Tibial nerve (tissue), 4 donors: ENCODE measurements at regions not wholly inside any gene's neighbourhood (a gene's known extent, or its start where the extent isn't known, plus 50 kb on each side); places are given as distances from the start of the nearest gene placed in this dataset.

Experiments used
- DNase-seq, 2 donors: peaks; one replicate each; pipeline ENCODE4 v3.0.0-alpha.2; 2019; ENCODE audit warnings: low spot score in 2 of 2
- H3K27ac ChIP-seq, 4 donors: fragments of 200-600 bp; sonication (generic) in 3 of 4; one replicate each; pipeline ENCODE4 v1.5.1; 2017 to 2019; ENCODE audit warnings: mild to moderate bottlenecking in 1 of 4
- H3K27me3 ChIP-seq, 2 donors: fragments of 200-600 bp; sonication (generic) in 1 of 2; one replicate each; pipeline versions ENCODE4 v1.5.1 to v1.6.0; 2017 to 2019
- H3K36me3 ChIP-seq, 3 donors: fragments of 200-600 bp; sonication (generic); one replicate each; pipeline ENCODE4 v1.5.1; 2018 to 2019
- H3K4me1 ChIP-seq, 4 donors: fragments of 200-600 bp; sonication (generic) in 3 of 4; one replicate each; pipeline ENCODE4 v1.5.1; 2017 to 2019
- H3K4me3 ChIP-seq, 4 donors: fragments of 200-600 bp; sonication (generic) in 3 of 4; one replicate each; pipeline ENCODE4 v1.5.1; 2017 to 2019; ENCODE audit warnings: mild to moderate bottlenecking in 1 of 4, moderate library complexity in 1 of 4
- H3K9me3 ChIP-seq, 4 donors: fragments of 200-600 bp; sonication (generic) in 3 of 4; one replicate each; pipeline ENCODE4 v1.5.1; 2017 to 2019
- CTCF ChIP-seq, 5 experiments: fragments of 200-600 bp in 3 of 5; fragments of 450-650 bp in 2 of 5; sonication (generic) in 3 of 5; IDR thresholded peaks; one replicate each; pipeline ENCODE4 v1.5.1; 2016 to 2019; ENCODE audit warnings: antibody characterized with exemption in 5 of 5, mild to moderate bottlenecking in 3 of 5, moderate library complexity in 2 of 5
- EP300 ChIP-seq, 2 donors: sonication (generic); formaldehyde crosslinking; IDR thresholded peaks; one replicate each; pipeline ENCODE4 v1.6.1; 2017; ENCODE audit warnings: antibody characterized with exemption in 2 of 2, mild to moderate bottlenecking in 1 of 2
- POLR2A ChIP-seq, 2 donors: fragments of 450-650 bp; IDR thresholded peaks; one replicate each; pipeline ENCODE4 v1.6.1; 2017; ENCODE audit warnings: antibody characterized with exemption in 2 of 2, mild to moderate bottlenecking in 2 of 2, moderate library complexity in 2 of 2
- WGBS, 2 donors: methylation state at CpG; one replicate each; pipeline ENCODE4 v1.1.5; 2018; 5-methylcytosine and 5-hydroxymethylcytosine counted together

GRCh38 chr16:76612497-76612896 lies 335.3 kb downstream of the CNTNAP4 start:
- Histone ChIP-seq H3K36me3 (no peaks in the 10 kb centered on the region), H3K4me1 (peaks cover 0 to 10% (median 0%) of the 10 kb centered on the region in 4 donors), H3K27me3 (no peaks in the 10 kb centered on the region), H3K4me3 (no peak overlapping the region), H3K9me3 (no peaks in the 10 kb centered on the region), H3K27ac (no peak overlapping the region)
- no peak for DNase-seq
- no peak for TF ChIP-seq EP300 (IDR thresholded peaks at IDR 0.05)
- TF ChIP-seq CTCF (IDR thresholded peaks at IDR 0.05) = no peak
- TF ChIP-seq POLR2A (IDR thresholded peaks at IDR 0.05) = no peak
- 69 to 71% methylated on average over 1 of the region's 1 CpG for WGBS, 2 donors

GRCh38 chr16:76614269-76614668 lies 337.1 kb downstream of the CNTNAP4 start:
- Histone ChIP-seq H3K36me3 (no peaks in the 10 kb centered on the region), H3K9me3 (no peaks in the 10 kb centered on the region), H3K27me3 (no peaks in the 10 kb centered on the region), H3K4me3 (no peak overlapping the region), H3K27ac (no peak overlapping the region), H3K4me1 (peaks cover 0 to 10% (median 0%) of the 10 kb centered on the region in 4 donors)
- TF ChIP-seq EP300 (IDR thresholded peaks at IDR 0.05) (no peak), CTCF (IDR thresholded peaks at IDR 0.05) (no peak), POLR2A (IDR thresholded peaks at IDR 0.05) (no peak)
- DNase-seq = no peak

- TF ChIP-seq CTCF (IDR thresholded peaks at IDR 0.05) (no peak), POLR2A (IDR thresholded peaks at IDR 0.05) (no peak), EP300 (IDR thresholded peaks at IDR 0.05) (no peak)
- Histone ChIP-seq H3K9me3 (no peaks in the 10 kb centered on the region), H3K4me1 (no peaks in the 10 kb centered on the region), H3K27ac (no peak overlapping the region), H3K36me3 (no peaks in the 10 kb centered on the region), H3K27me3 (no peaks in the 10 kb centered on the region), H3K4me3 (no peak overlapping the region)
- 45 to 49% methylated on average over 3 of the region's 3 CpGs for WGBS, 2 donors
- DNase-seq = no peak
Observed at GRCh38 chr16:76622876-76623275, 345.7 kb downstream of the CNTNAP4 start.

- TF ChIP-seq POLR2A (IDR thresholded peaks at IDR 0.05) (no peak), EP300 (IDR thresholded peaks at IDR 0.05) (no peak), CTCF (IDR thresholded peaks at IDR 0.05) (no peak)
- H3K4me3 ChIP-seq = no peak overlapping the region
- peaks cover 0 to 27% (median 2%) of the 10 kb centered on the region in 4 donors for H3K9me3 ChIP-seq
- no peaks in the 10 kb centered on the region for H3K27me3 ChIP-seq
- H3K4me1 ChIP-seq = no peaks in the 10 kb centered on the region
- DNase-seq = no peak
- 87 to 93% methylated on average over 28 to 36 of the region's 36 CpGs for WGBS, 2 donors
- H3K36me3 ChIP-seq = no peaks in the 10 kb centered on the region
- no peak overlapping the region for H3K27ac ChIP-seq
Observed at GRCh38 chr16:76634847-76635697, 357.9 kb downstream of the CNTNAP4 start.

- Histone ChIP-seq H3K27ac (no peak overlapping the region), H3K9me3 (peaks cover 0 to 2% (median 0%) of the 10 kb centered on the region in 4 donors), H3K36me3 (no peaks in the 10 kb centered on the region), H3K27me3 (no peaks in the 10 kb centered on the region), H3K4me1 (no peaks in the 10 kb centered on the region), H3K4me3 (no peak overlapping the region)
- DNase-seq = no peak
- WGBS, 2 donors = 57 to 60% methylated on average over 10 of the region's 10 CpGs
- no peak for TF ChIP-seq POLR2A (IDR thresholded peaks at IDR 0.05)
- TF ChIP-seq CTCF (IDR thresholded peaks at IDR 0.05) = no peak
- no peak for TF ChIP-seq EP300 (IDR thresholded peaks at IDR 0.05)
Observed at GRCh38 chr16:76639685-76640289, 362.6 kb downstream of the CNTNAP4 start.
